HepG2 (cell line): ENCODE measurements at regions not wholly inside any gene's neighbourhood (a gene's known extent, or its start where the extent isn't known, plus 50 kb on each side); places are given as distances from the start of the nearest gene placed in this dataset.
"Not testable (repeated sequence)": the region's sequence is repeated elsewhere in the genome, so short reads cannot be mapped to it uniquely, and the experiment has no call there.

ENCODE experiments used
- ATAC-seq: fragments of 200-7000 bp; cut with Tn5 transposase; 3 replicates; pipeline ENCODE4 v1.9.1; 2020; ENCODE audit warnings: mild to moderate bottlenecking, moderate library complexity
- BruUV-seq: library from RNA; stranded (reverse); fragments of 400-500 nt; replicated peaks from 2 replicates; lab custom pipeline; 2021; lab: Mats Ljungman, UMichigan
- CTCF ChIA-PET: fragments of 300-600 bp; formaldehyde crosslinking; extraction: SDS; loops from one replicate; lab custom pipeline; 2021; ENCODE audit warnings: low total read pairs, inconsistent platforms, low intra/inter-chr PET ratio; lab: Yijun Ruan, JAX
- POLR2A ChIA-PET: fragments of 350-600 bp; sonication (Branson Sonifier 250); formaldehyde crosslinking; loops from one replicate; lab custom pipeline; 2020; ENCODE audit warnings: antibody characterized with exemption, inconsistent platforms; lab: Yijun Ruan, JAX
- DNase-seq: peaks from one replicate; pipeline ENCODE4 v3.0.0-alpha.2; 2015; ENCODE audit warnings: low spot score
- FAIRE-seq: peaks from 3 replicates; lab custom pipeline; 2011; peaks lifted over from hg19 to GRCh38; lab: Jason Lieb, UNC
- H2AFZ ChIP-seq: one replicate; pipeline ENCODE4 v1.6.1; 2011; ENCODE audit warnings: low read length, inconsistent platforms
- H3K27ac ChIP-seq: fragments of 300-600 bp; 3 replicates; pipeline ENCODE4 v1.8.0; 2011; ENCODE audit warnings: mixed run types, mild to moderate bottlenecking, mixed read lengths, low read length, inconsistent platforms; ENCODE audit not compliant: insufficient read depth; ENCODE audit errors: extremely low read length
- H3K27me3 ChIP-seq, 2 experiments: fragments of 200-600 bp in 1 of 2; 2 replicates in 1 of 2; 3 replicates in 1 of 2; pipeline versions ENCODE4 v1.6.0 to v1.8.0; 2011; ENCODE audit warnings: low read length in 2 of 2, mild to moderate bottlenecking in 2 of 2, moderate library complexity in 2 of 2, inconsistent platforms in 1 of 2; ENCODE audit not compliant: insufficient read depth in 2 of 2, control insufficient read depth in 1 of 2
- H3K36me3 ChIP-seq, 2 experiments: fragments of 200-600 bp in 1 of 2; replicated peaks in 1 of 2; 2 replicates in 1 of 2; 3 replicates in 1 of 2; pipeline versions ENCODE4 v1.5.1 to v1.8.0; 2011; ENCODE audit warnings: low read length in 2 of 2, inconsistent platforms in 1 of 2; ENCODE audit not compliant: insufficient read depth in 2 of 2, control insufficient read depth in 1 of 2
- H3K4me1 ChIP-seq: 2 replicates; pipeline ENCODE4 v1.5.1; 2012; ENCODE audit warnings: low read length, inconsistent platforms; ENCODE audit not compliant: insufficient read depth
- H3K4me2 ChIP-seq: 2 replicates; pipeline ENCODE4 v1.6.0; 2011; ENCODE audit warnings: low read depth, low read length, inconsistent platforms
- H3K4me3 ChIP-seq, 3 experiments: fragments of 200-600 bp in 1 of 3; sonication (generic), shearing (Covaris generic) in 1 of 3; replicated peaks in 1 of 3; 2 replicates each; pipeline ENCODE4 v1.5.1; 2011 to 2016; ENCODE audit warnings: low read length in 3 of 3, inconsistent platforms in 2 of 3, low read depth in 2 of 3, mild to moderate bottlenecking in 2 of 3, control low read depth in 1 of 3, mixed read lengths in 1 of 3; ENCODE audit not compliant: insufficient read depth in 1 of 3
- H3K79me2 ChIP-seq: one replicate; pipeline ENCODE4 v1.6.1; 2011; ENCODE audit warnings: low read length, inconsistent platforms; ENCODE audit not compliant: insufficient read depth
- H3K9ac ChIP-seq: 2 replicates; pipeline ENCODE4 v1.6.0; 2011; ENCODE audit warnings: mild to moderate bottlenecking, low read depth, low read length, inconsistent platforms; ENCODE audit not compliant: insufficient read depth
- H3K9me3 ChIP-seq: 2 replicates; pipeline ENCODE4 v1.5.1; 2012; ENCODE audit warnings: mild to moderate bottlenecking, low read length
- H4K20me1 ChIP-seq: 2 replicates; pipeline ENCODE4 v1.6.0; 2011; ENCODE audit warnings: inconsistent platforms, mild to moderate bottlenecking, low read length, moderate library complexity; ENCODE audit not compliant: insufficient read depth
- MAFF ChIP-seq: IDR thresholded peaks from 2 replicates; pipeline ENCODE4 v1.6.1; 2011; ENCODE audit warnings: low read depth, low read length, improper control_type of control experiment
- MAFK ChIP-seq, 2 experiments: IDR thresholded peaks in 1 of 2; conservative IDR thresholded peaks in 1 of 2; 2 replicates each; pipeline ENCODE4 v1.6.1; 2011; ENCODE audit warnings: improper control_type of control experiment in 2 of 2, low read length in 2 of 2
- MXI1 ChIP-seq: IDR thresholded peaks from 3 replicates; pipeline ENCODE4 v1.6.1; 2012; ENCODE audit warnings: low read depth, low read length, inconsistent platforms, borderline replicate concordance
- NCOA1 ChIP-seq: sonication (generic); formaldehyde crosslinking; IDR thresholded peaks from 2 replicates; pipeline ENCODE4 v1.9.0; 2021; ENCODE audit warnings: missing genetic modification reagents
- NR1H2 ChIP-seq: sonication (generic); formaldehyde crosslinking; IDR thresholded peaks from 2 replicates; pipeline ENCODE4 v1.8.1; 2022; ENCODE audit warnings: low read depth, missing genetic modification reagents, borderline replicate concordance
- POGZ ChIP-seq: sonication (generic); formaldehyde crosslinking; IDR thresholded peaks from 2 replicates; pipeline ENCODE4 v1.4.0; 2020; ENCODE audit warnings: mild to moderate bottlenecking, missing genetic modification reagents
- ZNF281 ChIP-seq: sonication (generic); formaldehyde crosslinking; IDR thresholded peaks from 2 replicates; pipeline ENCODE4 v1.4.0; 2020; ENCODE audit warnings: missing genetic modification reagents, borderline replicate concordance
- ZNF577 ChIP-seq: sonication (generic); formaldehyde crosslinking; IDR thresholded peaks from 2 replicates; pipeline ENCODE4 v1.4.0; 2020; ENCODE audit warnings: mild to moderate bottlenecking, low read depth, missing genetic modification reagents, borderline replicate concordance
- WGBS: methylation state at CpG from one replicate; pipeline ENCODE4 v1.1.6; 2017; ENCODE audit warnings: low lambda C conversion rate; 5-methylcytosine and 5-hydroxymethylcytosine counted together
- in situ Hi-C: cut with HindIII; loops from 2 replicates; pipeline ENCODE4 v1.10.0; 2017; ENCODE audit warnings: low pct_unique_long_range_greater_than_20kb; ENCODE audit not compliant: extremely low pct_ligation_motif_present
- intact Hi-C: fragments of 100-400 bp; cut with micrococcal nuclease; formaldehyde crosslinking; loops from one replicate; pipeline ENCODE4 v1.10.0; 2022; ENCODE audit not compliant: unreplicated experiment

GRCh38 chr3:193037828-193038227, 120.2 kb upstream of the MB21D2 start:
- H3K9me3 ChIP-seq, H3K9ac ChIP-seq, FAIRE-seq, intact Hi-C loops, H3K36me3 ChIP-seq, DNase-seq, H3K79me2 ChIP-seq, H4K20me1 ChIP-seq, H3K27ac ChIP-seq, BruUV-seq, H3K4me2 ChIP-seq, POLR2A ChIA-PET, H2AFZ ChIP-seq, H3K4me1 ChIP-seq, H3K4me3 ChIP-seq, ATAC-seq, H3K27me3 ChIP-seq: not testable (repeated sequence)
- CTCF ChIA-PET = interaction anchor here (1.1 kb wide), 1 partner anchor 222 kb away, joined by 3 read pairs; no protein-coding TSS in a partner anchor
- in situ Hi-C loops = loop anchor here (25.0 kb wide), 2 partner anchors 524 to 576 kb away; partner anchors contain the start of gene ATP13A4
- 73% methylated on average over 3 of the region's 3 CpGs for WGBS

- Histone ChIP-seq H3K4me2 (no peak overlapping the region), H3K4me3 (no peak overlapping the region)
- ATAC-seq = no peak
- in situ Hi-C loops = loop anchor here (25.0 kb wide), 2 partner anchors 523 to 577 kb away; partner anchors contain the start of gene ATP13A4
- TF ChIP-seq POGZ (CRISPR knock-in tag) (no peak), ZNF281 (CRISPR knock-in tag) (no peak), MAFK (conservative IDR thresholded peaks at IDR 0.05 in 1 of 2, IDR thresholded peaks at IDR 0.05 in 1 of 2; ENCODE audit: low read length in 2 of 2) (peak; percentile 72 to 83), MXI1 (no peak), NCOA1 (CRISPR knock-in tag) (no peak), MAFF (peak; percentile 77), ZNF577 (no peak), NR1H2 (CRISPR knock-in tag) (no peak)
- TF ChIP-seq, all 625 proteins: peak for 2
- DNase-seq = no peak
- WGBS = 6% methylated on average over 3 of the region's 3 CpGs
- BruUV-seq = no TSS peak
- Histone ChIP-seq H2AFZ (no peak overlapping the region), H4K20me1 (no peaks in the 10 kb centered on the region; the same call in 1 of the 2 replicates), H3K9ac (no peak overlapping the region), H3K9me3 (no peaks in the 10 kb centered on the region), H3K27me3 (no peaks in the 10 kb centered on the region), H3K4me1 (no peaks in the 10 kb centered on the region), H3K36me3 (no peaks in the 10 kb centered on the region), H3K79me2 (no peaks in the 10 kb centered on the region), H3K27ac (no peak overlapping the region)
- FAIRE-seq = no peak
- ChIA-PET CTCF (interaction anchor here (1.1 to 4.5 kb wide), 2 partner anchors 223 kb away, joined by 3 to 40 read pairs; no protein-coding TSS in a partner anchor), POLR2A (no interaction called here)
- intact Hi-C loops = no loop called here
These were observed 121.4 kb upstream of the MB21D2 start for GRCh38 chr3:193039058-193039457.
